ENCODE measurements at regions not wholly inside any gene's neighbourhood (a gene's known extent, or its start where the extent isn't known, plus 50 kb on each side); places are given as distances from the start of the nearest gene placed in this dataset.

GRCh38 chr20:11626551-11626950 is 291.1 kb upstream of the BTBD3 start:
- no peak for TF ChIP-seq IKZF2 (IDR thresholded peaks at IDR 0.05)
- TF ChIP-seq, protein P1, sequence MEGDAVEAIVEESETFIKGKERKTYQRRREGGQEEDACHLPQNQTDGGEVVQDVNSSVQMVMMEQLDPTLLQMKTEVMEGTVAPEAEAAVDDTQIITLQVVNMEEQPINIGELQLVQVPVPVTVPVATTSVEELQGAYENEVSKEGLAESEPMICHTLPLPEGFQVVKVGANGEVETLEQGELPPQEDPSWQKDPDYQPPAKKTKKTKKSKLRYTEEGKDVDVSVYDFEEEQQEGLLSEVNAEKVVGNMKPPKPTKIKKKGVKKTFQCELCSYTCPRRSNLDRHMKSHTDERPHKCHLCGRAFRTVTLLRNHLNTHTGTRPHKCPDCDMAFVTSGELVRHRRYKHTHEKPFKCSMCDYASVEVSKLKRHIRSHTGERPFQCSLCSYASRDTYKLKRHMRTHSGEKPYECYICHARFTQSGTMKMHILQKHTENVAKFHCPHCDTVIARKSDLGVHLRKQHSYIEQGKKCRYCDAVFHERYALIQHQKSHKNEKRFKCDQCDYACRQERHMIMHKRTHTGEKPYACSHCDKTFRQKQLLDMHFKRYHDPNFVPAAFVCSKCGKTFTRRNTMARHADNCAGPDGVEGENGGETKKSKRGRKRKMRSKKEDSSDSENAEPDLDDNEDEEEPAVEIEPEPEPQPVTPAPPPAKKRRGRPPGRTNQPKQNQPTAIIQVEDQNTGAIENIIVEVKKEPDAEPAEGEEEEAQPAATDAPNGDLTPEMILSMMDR (IDR thresholded peaks at IDR 0.05 in 2 of 3, conservative IDR thresholded peaks at IDR 0.05 in 1 of 3; ENCODE audit: control insufficient read depth in 2 of 3, extremely low read depth in 1 of 3, insufficient read depth in 1 of 3, low read depth in 3 of 3, low read length in 3 of 3): no peak
- no peak for TF ChIP-seq KLF5 (IDR thresholded peaks at IDR 0.05; ENCODE audit: partially characterized antibody)
- TF ChIP-seq BHLHE40 (IDR thresholded peaks at IDR 0.05; ENCODE audit: borderline replicate concordance in 1 of 2, low read depth in 2 of 2, low read length in 1 of 2): no peak
- TF ChIP-seq POLR2A (IDR thresholded peaks at IDR 0.05; ENCODE audit: low read depth, low read length): no peak
- no peak for TF ChIP-seq USF2 (IDR thresholded peaks at IDR 0.05; ENCODE audit: borderline replicate concordance, low read depth, low read length)
- no peak for TF ChIP-seq RCOR1 (conservative IDR thresholded peaks at IDR 0.05; ENCODE audit: low read depth, low read length)
- no peak for TF ChIP-seq TAF1 (IDR thresholded peaks at IDR 0.05; ENCODE audit: borderline replicate concordance, low read depth, low read length)
- no peak for TF ChIP-seq ZNF207 (IDR thresholded peaks at IDR 0.05; ENCODE audit: borderline replicate concordance)
- TF ChIP-seq, protein P2, sequence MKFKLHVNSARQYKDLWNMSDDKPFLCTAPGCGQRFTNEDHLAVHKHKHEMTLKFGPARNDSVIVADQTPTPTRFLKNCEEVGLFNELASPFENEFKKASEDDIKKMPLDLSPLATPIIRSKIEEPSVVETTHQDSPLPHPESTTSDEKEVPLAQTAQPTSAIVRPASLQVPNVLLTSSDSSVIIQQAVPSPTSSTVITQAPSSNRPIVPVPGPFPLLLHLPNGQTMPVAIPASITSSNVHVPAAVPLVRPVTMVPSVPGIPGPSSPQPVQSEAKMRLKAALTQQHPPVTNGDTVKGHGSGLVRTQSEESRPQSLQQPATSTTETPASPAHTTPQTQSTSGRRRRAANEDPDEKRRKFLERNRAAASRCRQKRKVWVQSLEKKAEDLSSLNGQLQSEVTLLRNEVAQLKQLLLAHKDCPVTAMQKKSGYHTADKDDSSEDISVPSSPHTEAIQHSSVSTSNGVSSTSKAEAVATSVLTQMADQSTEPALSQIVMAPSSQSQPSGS (IDR thresholded peaks at IDR 0.05; ENCODE audit: low read length): no peak
- TF ChIP-seq CHD1 (IDR thresholded peaks at IDR 0.05; ENCODE audit: low read depth, low read length): no peak
- TF ChIP-seq RAD21 (IDR thresholded peaks at IDR 0.05; ENCODE audit: insufficient read depth, low read depth, low read length): no peak

Data from GM12878 (cell line).